Vagina (tissue), 2 donors: ENCODE measurements at regions not wholly inside any gene's neighbourhood (a gene's known extent, or its start where the extent isn't known, plus 50 kb on each side); places are given as distances from the start of the nearest gene placed in this dataset.

Source experiments
- DNase-seq, 2 donors: peaks; one replicate each; pipeline ENCODE4 v3.0.0-alpha.2; 2017; ENCODE audit errors: extremely low spot score in 2 of 2
- H3K27ac ChIP-seq: fragments of 200-600 bp; sonication (generic); one replicate; pipeline ENCODE4 v1.5.1; 2019
- H3K27me3 ChIP-seq: fragments of 200-600 bp; sonication (generic); one replicate; pipeline ENCODE4 v1.5.1; 2019
- H3K36me3 ChIP-seq, 2 donors: fragments of 200-600 bp; sonication (generic); one replicate each; pipeline ENCODE4 v1.5.1; 2017 to 2019
- H3K4me1 ChIP-seq: fragments of 200-600 bp; sonication (generic); one replicate; pipeline ENCODE4 v1.5.1; 2019
- H3K4me3 ChIP-seq, 2 donors: fragments of 200-600 bp; sonication (generic); 1 replicate in 1 of 2; 2 replicates in 1 of 2; pipeline ENCODE4 v1.5.1; 2016 to 2019
- H3K9me3 ChIP-seq: fragments of 200-600 bp; sonication (generic); one replicate; pipeline ENCODE4 v1.5.1; 2019
- POLR2A ChIP-seq, 2 donors: fragments of 450-650 bp; IDR thresholded peaks; one replicate each; pipeline ENCODE4 v1.6.1; 2017; ENCODE audit warnings: antibody characterized with exemption in 2 of 2, mild to moderate bottlenecking in 2 of 2, moderate library complexity in 2 of 2
- POLR2AphosphoS5 ChIP-seq, 2 donors: sonication (generic); formaldehyde crosslinking; IDR thresholded peaks; one replicate each; pipeline ENCODE4 v1.9.0; 2017; ENCODE audit warnings: antibody characterized with exemption in 2 of 2, mild to moderate bottlenecking in 2 of 2, low read depth in 1 of 2; ENCODE audit not compliant: insufficient read depth in 1 of 2
- intact Hi-C: fragments of 100-400 bp; cut with DNase I; formaldehyde crosslinking; loops from one replicate; pipeline ENCODE4 v1.15.1; 2023
- TF ChIP-seq, protein P1 (sequence below), 3 experiments: fragments of 450-650 bp in 2 of 3; fragments of 200-600 bp in 1 of 3; sonication (generic) in 1 of 3; IDR thresholded peaks; one replicate each; pipeline ENCODE4 v1.5.1; 2017 to 2019; ENCODE audit warnings: antibody characterized with exemption in 3 of 3, mild to moderate bottlenecking in 2 of 3, moderate library complexity in 2 of 3

DNA sequence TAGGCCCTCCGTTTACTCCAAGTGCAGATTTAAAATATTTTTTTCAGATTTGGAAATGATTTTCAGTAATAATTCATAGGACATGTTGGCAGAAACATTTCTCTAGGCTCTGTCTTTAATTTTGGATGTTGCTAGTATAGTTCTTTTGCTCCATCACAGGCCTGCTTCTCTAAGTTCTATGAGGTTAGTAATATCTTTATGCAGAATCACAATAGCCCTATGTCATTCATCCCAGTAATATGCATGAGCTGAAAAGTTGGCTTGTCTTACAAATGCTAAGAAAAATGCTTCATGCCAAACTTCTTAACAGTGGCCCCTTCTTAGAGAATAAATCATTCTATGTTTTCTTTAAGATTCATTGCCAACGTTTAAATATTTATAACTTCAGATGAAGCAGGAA, 148.3 kb upstream of the TLL1 start:
- H3K27ac ChIP-seq = no peak overlapping the region
- TF ChIP-seq POLR2AphosphoS5 (IDR thresholded peaks at IDR 0.05; ENCODE audit: insufficient read depth in 1 of 2, low read depth in 1 of 2) (no peak), POLR2A (IDR thresholded peaks at IDR 0.05) (no peak)
- TF ChIP-seq, protein P1, sequence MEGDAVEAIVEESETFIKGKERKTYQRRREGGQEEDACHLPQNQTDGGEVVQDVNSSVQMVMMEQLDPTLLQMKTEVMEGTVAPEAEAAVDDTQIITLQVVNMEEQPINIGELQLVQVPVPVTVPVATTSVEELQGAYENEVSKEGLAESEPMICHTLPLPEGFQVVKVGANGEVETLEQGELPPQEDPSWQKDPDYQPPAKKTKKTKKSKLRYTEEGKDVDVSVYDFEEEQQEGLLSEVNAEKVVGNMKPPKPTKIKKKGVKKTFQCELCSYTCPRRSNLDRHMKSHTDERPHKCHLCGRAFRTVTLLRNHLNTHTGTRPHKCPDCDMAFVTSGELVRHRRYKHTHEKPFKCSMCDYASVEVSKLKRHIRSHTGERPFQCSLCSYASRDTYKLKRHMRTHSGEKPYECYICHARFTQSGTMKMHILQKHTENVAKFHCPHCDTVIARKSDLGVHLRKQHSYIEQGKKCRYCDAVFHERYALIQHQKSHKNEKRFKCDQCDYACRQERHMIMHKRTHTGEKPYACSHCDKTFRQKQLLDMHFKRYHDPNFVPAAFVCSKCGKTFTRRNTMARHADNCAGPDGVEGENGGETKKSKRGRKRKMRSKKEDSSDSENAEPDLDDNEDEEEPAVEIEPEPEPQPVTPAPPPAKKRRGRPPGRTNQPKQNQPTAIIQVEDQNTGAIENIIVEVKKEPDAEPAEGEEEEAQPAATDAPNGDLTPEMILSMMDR (IDR thresholded peaks at IDR 0.05) = no peak
- H3K4me3 ChIP-seq = no peak overlapping the region
- intact Hi-C loops = no loop called here
- H3K4me1 ChIP-seq = no peaks in the 10 kb centered on the region
- H3K36me3 ChIP-seq = no peaks in the 10 kb centered on the region
- no peak for DNase-seq
- H3K27me3 ChIP-seq = no peaks in the 10 kb centered on the region
- H3K9me3 ChIP-seq = no peaks in the 10 kb centered on the region

DNA sequence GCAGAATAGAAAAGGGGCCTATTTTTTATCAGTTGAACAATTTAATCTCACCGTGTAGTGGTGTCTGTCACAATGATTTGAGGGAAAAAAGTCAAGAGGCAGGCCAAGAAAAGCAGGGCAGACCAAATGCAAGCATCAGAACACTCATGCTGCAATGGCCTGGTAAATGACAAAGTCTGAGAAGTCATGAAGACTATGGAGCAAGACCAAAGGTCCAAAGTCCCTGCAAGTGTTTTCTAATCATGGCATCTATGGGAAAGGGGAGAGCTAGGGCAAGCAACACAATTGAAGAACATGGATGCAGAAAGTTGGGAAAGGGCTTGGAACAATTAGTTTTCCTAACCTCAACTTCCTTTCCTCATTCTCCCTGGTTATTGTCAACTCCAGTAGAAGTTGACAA, 147.7 kb upstream of the TLL1 start:
- intact Hi-C loops = no loop called here
- no peak for DNase-seq
- no peak for TF ChIP-seq POLR2AphosphoS5 (IDR thresholded peaks at IDR 0.05; ENCODE audit: insufficient read depth in 1 of 2, low read depth in 1 of 2)
- TF ChIP-seq, protein P1 (IDR thresholded peaks at IDR 0.05) = no peak
- no peak for TF ChIP-seq POLR2A (IDR thresholded peaks at IDR 0.05)
- H3K9me3 ChIP-seq = no peaks in the 10 kb centered on the region
- H3K4me1 ChIP-seq = no peaks in the 10 kb centered on the region
- H3K4me3 ChIP-seq = no peak overlapping the region
- no peaks in the 10 kb centered on the region for H3K36me3 ChIP-seq
- no peak overlapping the region for H3K27ac ChIP-seq
- no peaks in the 10 kb centered on the region for H3K27me3 ChIP-seq

DNA sequence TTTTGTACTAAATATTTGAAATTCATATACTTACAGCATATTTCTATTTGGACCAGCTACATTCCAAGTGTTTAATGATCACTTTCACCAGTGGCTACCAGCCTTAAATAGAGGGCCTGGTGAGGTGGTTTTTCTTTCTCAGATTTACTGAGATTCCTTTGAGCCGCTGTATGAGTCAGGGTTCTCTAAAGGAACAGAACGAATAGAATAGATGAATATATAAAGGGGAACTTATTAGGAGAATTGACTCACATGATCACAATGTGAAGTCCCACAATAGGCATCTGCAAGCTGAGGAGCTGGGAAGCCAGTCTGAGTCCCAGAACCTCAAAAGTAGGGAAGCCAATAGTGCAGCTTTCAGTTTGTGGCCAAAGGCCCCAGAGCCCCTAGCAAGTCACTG, 146.2 kb upstream of the TLL1 start:
- H3K4me1 ChIP-seq = no peaks in the 10 kb centered on the region
- no peaks in the 10 kb centered on the region for H3K27me3 ChIP-seq
- no peak for DNase-seq

DNA sequence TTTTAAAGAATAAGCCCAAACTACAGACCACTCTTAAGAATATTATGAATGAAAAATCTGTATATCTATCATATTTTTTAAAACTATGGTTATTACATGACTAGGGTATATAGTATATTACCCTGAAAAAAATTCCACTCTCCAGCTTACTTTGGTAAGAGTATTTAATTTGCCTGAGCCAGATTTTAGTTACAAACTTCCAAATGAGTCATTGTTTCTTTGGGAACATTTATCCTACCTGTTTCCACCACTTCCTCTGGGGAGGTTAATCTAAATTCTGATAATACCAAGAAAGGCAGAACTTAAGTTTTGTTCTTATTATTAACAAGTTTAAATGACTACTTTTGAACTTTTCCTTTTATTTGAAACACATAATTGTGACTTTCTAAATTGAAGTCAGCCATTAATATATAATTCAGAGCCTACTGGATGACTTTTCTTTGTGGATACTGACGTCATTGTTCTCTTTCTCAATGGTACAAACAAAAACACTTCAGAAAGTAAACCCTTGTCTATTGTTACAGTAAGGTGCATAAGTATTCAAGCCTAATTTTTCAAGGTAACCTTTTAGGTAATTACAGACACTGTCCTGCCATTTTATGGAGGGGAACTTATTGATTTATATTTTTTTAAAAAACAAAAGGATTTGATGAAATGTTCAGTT, 135.6 kb upstream of the TLL1 start:
- H3K36me3 ChIP-seq = no peaks in the 10 kb centered on the region
- DNase-seq = no peak

More for the DNA sequence above, 146.2 kb upstream of the TLL1 start:
- Histone ChIP-seq H3K36me3 (no peaks in the 10 kb centered on the region), H3K27ac (no peak overlapping the region), H3K9me3 (no peaks in the 10 kb centered on the region), H3K4me3 (no peak overlapping the region)
- TF ChIP-seq, protein P1 (IDR thresholded peaks at IDR 0.05) = no peak
- TF ChIP-seq POLR2AphosphoS5 (IDR thresholded peaks at IDR 0.05; ENCODE audit: insufficient read depth in 1 of 2, low read depth in 1 of 2) (no peak), POLR2A (IDR thresholded peaks at IDR 0.05) (no peak)
- intact Hi-C loops = no loop called here

DNA sequence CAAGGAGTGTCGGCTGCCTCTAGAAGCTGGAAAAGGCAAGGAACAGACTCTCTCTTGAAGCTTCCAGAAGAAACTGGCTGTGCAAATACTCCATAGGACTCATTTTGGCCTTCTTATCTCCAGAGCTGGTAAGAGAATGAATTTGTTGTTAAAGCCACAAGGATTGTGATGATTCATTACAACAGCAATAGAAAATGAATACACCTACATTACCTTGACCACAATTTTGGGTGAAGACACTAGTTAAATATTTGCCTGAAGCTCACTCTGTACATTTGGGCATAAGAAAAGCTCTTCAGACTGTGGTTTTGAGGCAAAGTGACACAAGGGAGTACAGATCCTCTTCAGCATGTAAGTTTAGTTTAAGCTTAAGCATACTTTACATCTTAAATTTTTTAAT, 134.5 kb upstream of the TLL1 start:
- DNase-seq = no peak
- H3K27me3 ChIP-seq = no peaks in the 10 kb centered on the region
- H3K4me1 ChIP-seq = no peaks in the 10 kb centered on the region
- intact Hi-C loops = no loop called here
- TF ChIP-seq, protein P1 (IDR thresholded peaks at IDR 0.05) = no peak
- TF ChIP-seq POLR2A (IDR thresholded peaks at IDR 0.05) (no peak), POLR2AphosphoS5 (IDR thresholded peaks at IDR 0.05; ENCODE audit: insufficient read depth in 1 of 2, low read depth in 1 of 2) (no peak)
- H3K9me3 ChIP-seq = no peaks in the 10 kb centered on the region
- no peak overlapping the region for H3K4me3 ChIP-seq
- no peaks in the 10 kb centered on the region for H3K36me3 ChIP-seq
- H3K27ac ChIP-seq = no peak overlapping the region

More for the DNA sequence above, 135.6 kb upstream of the TLL1 start:
- Histone ChIP-seq H3K27ac (no peak overlapping the region), H3K4me3 (no peak overlapping the region), H3K9me3 (no peaks in the 10 kb centered on the region), H3K27me3 (no peaks in the 10 kb centered on the region), H3K4me1 (no peaks in the 10 kb centered on the region)
- TF ChIP-seq POLR2A (IDR thresholded peaks at IDR 0.05) = no peak
- TF ChIP-seq, protein P1 (IDR thresholded peaks at IDR 0.05) = no peak
- no peak for TF ChIP-seq POLR2AphosphoS5 (IDR thresholded peaks at IDR 0.05; ENCODE audit: insufficient read depth in 1 of 2, low read depth in 1 of 2)
- intact Hi-C loops = no loop called here
